ENCODE measurements at regions not wholly inside any gene's neighbourhood (a gene's known extent, or its start where the extent isn't known, plus 50 kb on each side); places are given as distances from the start of the nearest gene placed in this dataset.

DNA sequence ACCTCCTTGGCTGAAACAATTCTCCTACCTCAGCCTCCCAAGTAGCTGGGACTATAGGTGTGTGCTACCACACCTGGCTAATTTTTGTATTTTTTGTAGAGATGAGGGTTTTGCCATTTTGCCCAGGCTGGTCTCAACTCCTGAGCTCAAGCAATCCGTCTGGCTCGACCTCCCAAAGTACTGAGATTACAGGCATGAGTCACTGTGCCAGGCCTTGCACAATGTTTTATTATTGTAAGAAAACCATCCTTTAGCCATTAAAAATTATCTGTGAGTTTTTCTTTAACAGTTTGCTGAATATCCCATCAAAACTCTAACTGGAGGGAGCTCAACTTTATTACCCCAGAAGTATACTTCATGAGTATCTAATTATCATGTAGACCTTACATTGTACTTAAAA lies 900.3 kb downstream of the PCDH7 start:
- DNase-seq (ENCODE audit: low read depth): peak; percentile 27

DNA sequence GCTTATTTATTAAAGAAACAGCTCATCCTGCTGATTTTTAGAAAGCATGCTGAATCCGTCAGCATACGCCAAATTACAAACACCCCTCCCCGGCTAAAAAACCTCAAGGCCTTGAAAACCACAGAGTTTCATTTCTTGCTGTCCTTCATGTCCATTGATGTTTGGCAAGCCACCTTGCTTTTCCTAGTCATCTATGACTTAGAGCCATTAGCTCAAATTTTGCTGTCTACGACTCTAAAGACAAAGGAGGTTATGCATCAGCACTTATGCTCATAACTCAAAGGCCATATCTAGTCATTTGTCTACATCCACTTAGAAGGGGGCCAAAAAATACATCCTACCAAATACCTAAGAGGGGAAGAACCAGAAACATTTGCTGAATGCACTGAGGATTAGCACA lies 925.1 kb downstream of the PCDH7 start:
- no peak for DNase-seq (ENCODE audit: low read depth)

DNA sequence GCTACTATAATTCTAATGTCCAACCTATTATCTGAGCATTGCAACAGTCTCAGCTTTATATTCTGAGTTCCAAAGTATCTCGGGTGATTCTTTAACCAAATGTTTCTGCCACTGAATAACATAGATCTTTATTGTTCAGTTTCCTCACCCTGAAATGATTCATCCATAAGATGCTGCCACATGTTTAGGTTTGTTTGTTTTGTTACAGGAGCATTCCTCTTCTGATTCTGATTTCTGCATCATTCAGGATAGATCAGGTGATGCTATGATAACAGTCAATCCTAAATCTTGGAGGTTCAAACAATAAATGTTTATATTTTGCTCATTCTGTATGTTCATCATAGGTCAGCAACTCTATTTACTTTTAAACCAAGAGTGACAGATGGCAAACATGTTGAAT lies 927.6 kb downstream of the PCDH7 start:
- DNase-seq (ENCODE audit: low read depth): no peak

- no peak for DNase-seq (ENCODE audit: low read depth)
Observed at GRCh38 chr4:31649878-31650277, 929.7 kb downstream of the PCDH7 start.

DNA sequence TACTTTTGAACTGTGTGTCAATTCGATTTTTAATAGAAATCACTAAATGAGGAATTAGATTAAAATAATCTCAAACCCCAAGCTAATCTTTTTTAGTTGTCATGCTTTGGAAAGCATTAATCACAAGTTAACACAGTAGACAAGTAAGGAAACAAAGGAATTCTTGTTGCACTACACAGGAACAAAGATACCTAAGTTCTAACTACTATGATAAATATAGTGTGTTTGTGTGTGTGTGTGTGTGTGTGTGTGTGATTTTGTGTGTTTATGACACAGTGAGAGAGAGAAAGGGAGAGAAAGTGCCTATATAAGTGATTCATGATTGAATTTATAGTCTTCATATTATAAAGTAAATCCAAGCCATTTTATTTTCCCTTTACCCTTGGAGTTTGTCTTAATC lies 931.4 kb downstream of the PCDH7 start:
- DNase-seq (ENCODE audit: low read depth): no peak

- peak; percentile 16 for DNase-seq (ENCODE audit: low read depth)
Observed at GRCh38 chr4:31655328-31655727, 935.2 kb downstream of the PCDH7 start.

DNA sequence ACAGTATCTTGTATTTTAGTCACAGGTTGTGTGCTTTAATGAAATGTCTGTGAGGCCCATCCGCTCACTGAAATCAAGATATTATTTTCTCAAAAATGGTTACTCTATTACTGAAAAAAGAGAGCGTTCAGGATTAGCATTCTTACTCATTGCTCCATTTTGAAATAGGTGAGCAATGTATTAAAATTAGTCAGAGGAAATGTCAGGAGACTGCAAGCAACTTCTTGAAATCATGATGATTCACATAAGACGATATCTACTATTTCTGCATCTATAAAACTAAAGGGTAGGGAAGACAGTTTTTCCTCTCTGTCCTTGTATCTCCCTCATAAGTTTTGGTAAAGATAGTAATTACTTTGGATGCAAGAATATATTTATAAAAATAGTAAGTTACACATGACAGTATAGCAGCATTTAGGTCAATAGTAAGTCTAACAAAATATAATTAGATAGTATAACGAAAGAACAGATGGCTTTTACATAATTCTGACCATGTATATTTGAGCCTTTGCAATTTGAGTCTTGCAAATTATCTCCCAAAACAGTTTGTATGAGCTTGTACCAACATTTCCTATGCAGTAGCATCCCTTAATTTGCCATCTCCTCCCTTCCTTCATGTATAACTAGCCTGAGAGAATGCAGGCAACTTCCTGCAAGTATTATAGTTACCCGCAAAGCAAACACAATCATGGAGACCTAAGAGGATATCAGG lies 937.8 kb downstream of the PCDH7 start:
- DNase-seq (ENCODE audit: low read depth): no peak

- no peak for DNase-seq (ENCODE audit: low read depth)
Observed at GRCh38 chr4:31660916-31661315, 940.7 kb downstream of the PCDH7 start.

DNA sequence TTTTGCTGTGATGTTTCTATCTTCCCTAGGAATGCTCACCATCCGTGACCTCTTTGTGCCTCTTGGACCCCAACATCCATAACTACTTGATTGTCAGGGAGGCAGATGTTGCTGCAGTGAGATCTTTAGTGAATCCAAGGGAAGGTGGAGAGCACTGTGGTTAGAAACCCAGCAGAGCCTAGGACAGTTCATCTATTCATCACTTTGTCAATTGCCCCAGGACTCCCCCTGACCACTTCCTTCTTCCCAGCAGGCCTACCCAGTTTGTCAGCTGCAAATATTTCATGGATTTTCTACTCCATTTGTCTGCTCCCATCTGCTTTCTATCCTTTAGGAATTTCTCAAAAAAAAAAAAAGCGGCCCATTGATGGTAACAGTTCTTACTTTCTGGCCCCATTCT lies 942.8 kb downstream of the PCDH7 start:
- DNase-seq (ENCODE audit: low read depth): no peak

- DNase-seq (ENCODE audit: low read depth): no peak
Observed at GRCh38 chr4:31667686-31668085, 947.5 kb downstream of the PCDH7 start.

- DNase-seq (ENCODE audit: low read depth): peak; percentile 9
Observed at GRCh38 chr4:31674313-31674947, 954.3 kb downstream of the PCDH7 start.

DNA sequence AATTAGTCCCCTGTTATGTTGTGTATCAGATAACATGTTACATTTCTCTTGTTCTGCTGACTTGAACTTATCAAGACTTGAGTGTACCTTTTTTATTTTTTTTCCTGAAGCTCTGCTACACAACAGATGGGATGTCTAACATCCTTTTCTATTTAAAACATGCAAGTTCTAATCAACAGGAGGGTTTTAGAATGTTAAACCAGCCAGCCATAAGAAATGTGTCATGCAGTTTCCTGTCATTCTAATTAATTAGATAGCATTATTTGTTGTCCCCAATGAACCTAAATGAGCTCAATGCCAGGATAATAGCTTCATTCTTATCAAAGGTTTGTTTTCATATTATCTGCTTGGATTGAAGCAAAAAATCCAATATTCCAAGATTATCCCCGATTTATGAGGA lies 958.2 kb downstream of the PCDH7 start:
- DNase-seq (ENCODE audit: low read depth): no peak

- no peak for DNase-seq (ENCODE audit: low read depth)
Observed at GRCh38 chr4:31682796-31683195, 962.6 kb downstream of the PCDH7 start.

GRCh38 chr4:31687717-31688342 lies 967.7 kb downstream of the PCDH7 start:
- DNase-seq (ENCODE audit: low read depth): no peak

DNA sequence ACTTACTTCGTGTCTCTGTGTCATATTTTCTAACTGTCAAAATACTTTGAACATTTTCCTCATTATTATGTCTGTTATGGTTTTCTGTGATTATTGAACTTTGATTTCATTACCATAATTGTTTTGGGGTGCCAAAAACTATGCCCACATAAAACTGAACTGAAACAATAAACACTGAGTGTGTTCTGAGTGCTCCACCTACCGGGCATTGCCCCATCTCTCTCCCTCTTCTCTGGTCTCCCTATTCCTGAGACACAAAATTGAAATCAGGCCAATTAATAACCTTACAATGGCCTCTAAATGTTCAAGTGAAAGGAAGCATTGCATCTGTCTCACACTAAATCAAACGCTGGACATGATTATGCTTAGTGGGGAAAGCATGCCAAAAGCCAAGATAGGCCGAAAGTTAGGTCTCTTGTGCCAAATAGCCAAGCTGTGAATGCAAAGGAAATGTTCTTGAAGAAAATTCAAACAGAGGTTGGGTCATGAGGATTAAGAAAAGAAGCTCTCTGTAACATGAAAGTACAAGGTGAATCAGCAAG lies 972.3 kb downstream of the PCDH7 start:
- no peak for DNase-seq (ENCODE audit: low read depth)

DNA sequence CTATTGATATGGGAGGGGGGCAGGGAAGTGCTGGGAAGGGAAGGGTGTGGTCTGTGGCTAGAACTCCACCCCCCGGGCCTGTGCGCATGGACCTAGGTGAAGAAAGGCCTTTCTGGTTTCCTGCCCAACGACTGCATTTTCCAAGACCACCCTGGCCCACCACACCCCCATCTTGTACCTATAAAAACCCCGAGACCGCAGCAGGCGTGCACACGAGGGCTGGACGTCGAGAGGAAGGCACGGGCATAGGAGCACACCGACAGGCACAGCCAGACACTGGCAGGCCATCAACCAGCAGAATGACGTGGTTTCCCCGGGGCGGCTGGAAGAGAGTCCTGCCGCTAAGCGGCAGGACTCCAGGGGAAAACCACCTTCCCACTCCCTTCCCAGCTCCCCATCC lies 981.1 kb downstream of the PCDH7 start:
- DNase-seq (ENCODE audit: low read depth): no peak

- DNase-seq (ENCODE audit: low read depth): no peak
Observed at GRCh38 chr4:31702326-31702725, 982.2 kb downstream of the PCDH7 start.

DNA sequence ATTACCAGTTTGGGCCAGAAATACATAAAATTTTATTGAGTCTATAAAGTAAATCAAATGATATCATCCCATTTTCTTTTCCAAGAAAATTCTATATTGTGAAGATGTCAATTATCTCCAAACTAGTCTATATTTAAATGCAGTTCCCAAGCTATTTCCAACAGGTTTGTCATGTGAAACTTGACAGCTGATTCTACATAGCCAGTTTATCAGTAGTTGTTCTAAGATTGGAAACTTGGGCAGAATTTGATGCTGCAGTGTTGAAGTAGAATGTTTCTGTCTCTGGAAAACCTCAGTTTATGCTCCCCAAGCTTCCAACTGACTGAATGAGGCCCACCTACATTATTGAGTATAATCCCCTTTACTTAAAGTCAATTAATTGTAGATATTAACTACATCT lies 994.1 kb downstream of the PCDH7 start:
- no peak for DNase-seq (ENCODE audit: low read depth)

DNA sequence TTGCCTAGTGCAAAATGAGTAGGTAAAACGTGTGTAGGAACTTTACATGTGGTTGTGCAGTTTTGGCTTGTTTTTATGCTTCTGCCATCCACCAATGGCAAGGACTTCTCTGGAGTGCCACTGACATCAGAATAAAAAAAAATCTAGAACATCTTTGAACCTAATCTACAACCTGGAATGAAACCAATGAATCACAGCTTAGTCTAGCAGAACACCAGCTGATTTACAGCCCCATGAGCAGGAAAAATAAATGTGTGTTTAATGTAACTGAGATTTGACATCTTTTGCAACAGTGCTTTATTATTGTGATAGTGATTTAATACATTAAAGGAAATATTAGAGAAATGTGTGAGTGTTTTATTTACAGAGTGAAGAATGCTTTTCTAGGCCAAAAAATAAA lies 995.1 kb downstream of the PCDH7 start:
- peak; percentile 13 for DNase-seq (ENCODE audit: low read depth)

DNA sequence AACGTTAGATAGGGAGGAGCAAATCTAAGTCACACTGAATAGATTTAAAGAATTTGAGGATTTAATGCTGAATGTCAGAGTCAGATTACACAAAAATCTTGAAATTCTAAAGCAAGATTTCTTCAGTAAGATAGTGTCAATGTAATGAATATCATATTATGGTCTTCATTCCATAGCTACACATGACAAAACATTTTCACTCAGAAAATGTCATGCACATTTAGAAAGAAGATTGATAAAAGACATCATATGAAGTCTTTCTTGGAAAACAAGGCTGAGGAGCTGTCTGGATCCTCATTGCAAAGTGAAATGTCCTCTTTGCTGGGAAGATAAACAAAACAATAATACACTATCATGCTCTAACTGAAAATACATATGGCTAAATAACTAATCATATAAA lies 1006.9 kb downstream of the PCDH7 start:
- DNase-seq (ENCODE audit: low read depth): no peak

GRCh38 chr4:31735004-31735403 lies 1014.8 kb downstream of the PCDH7 start:
- DNase-seq (ENCODE audit: low read depth): no peak

GRCh38 chr4:31737419-31737818 lies 1017.2 kb downstream of the PCDH7 start:
- no peak for DNase-seq (ENCODE audit: low read depth)

GRCh38 chr4:31741326-31741725 lies 1021.2 kb downstream of the PCDH7 start:
- DNase-seq (ENCODE audit: low read depth): no peak

All from renal cortical epithelial cell (primary cell).